WTC11 (cell line): ENCODE measurements at regions not wholly inside any gene's neighbourhood (a gene's known extent, or its start where the extent isn't known, plus 50 kb on each side); places are given as distances from the start of the nearest gene placed in this dataset.

Experiments
- ATAC-seq: fragments of 200-7000 bp; cut with Tn5 transposase; 2 replicates; pipeline ENCODE4 v1.10.0; 2021; ENCODE audit warnings: mild to moderate bottlenecking, moderate library complexity
- CTCF ChIA-PET: fragments of 300-600 bp; sonication (Branson Sonifier 250); formaldehyde crosslinking; loops from one replicate; lab custom pipeline; 2021; ENCODE audit warnings: antibody characterized with exemption; lab: Charles Lee
- POLR2A ChIA-PET: fragments of 350-600 bp; sonication (Branson Sonifier 250); formaldehyde crosslinking; loops from one replicate; lab custom pipeline; 2021; ENCODE audit warnings: antibody characterized with exemption; lab: Charles Lee
- DNase-seq: peaks from one replicate; pipeline ENCODE4 v3.0.0; 2021; ENCODE audit warnings: low spot score
- H3K27ac Mint-ChIP-seq: 2 replicates; pipeline ENCODE4 v1.8.0; 2021; ENCODE audit warnings: mixed read lengths
- H3K27me3 Mint-ChIP-seq: 2 replicates; pipeline ENCODE4 v1.8.0; 2021; ENCODE audit warnings: low read depth, mild to moderate bottlenecking, moderate library complexity, mixed read lengths
- H3K36me3 Mint-ChIP-seq: 2 replicates; pipeline ENCODE4 v1.8.0; 2021; ENCODE audit warnings: mixed read lengths
- H3K4me1 Mint-ChIP-seq: 2 replicates; pipeline ENCODE4 v1.8.0; 2022; ENCODE audit warnings: mixed read lengths
- H3K4me3 Mint-ChIP-seq: 2 replicates; pipeline ENCODE4 v1.8.0; 2021; ENCODE audit warnings: mild to moderate bottlenecking, moderate library complexity, mixed read lengths
- H3K9me3 Mint-ChIP-seq: 2 replicates; pipeline ENCODE4 v1.8.0; 2021; ENCODE audit warnings: mixed read lengths
- CREB1 ChIP-seq: sonication (generic); formaldehyde crosslinking; IDR thresholded peaks from 2 replicates; pipeline ENCODE4 v1.8.0; 2023; ENCODE audit warnings: mild to moderate bottlenecking, missing genetic modification reagents
- ELF4 ChIP-seq: sonication (generic); formaldehyde crosslinking; IDR thresholded peaks from 2 replicates; pipeline ENCODE4 v1.8.1; 2022; ENCODE audit warnings: low read depth, mild to moderate bottlenecking, moderate library complexity, missing genetic modification reagents
- FOXJ3 ChIP-seq: sonication (generic); formaldehyde crosslinking; IDR thresholded peaks from 2 replicates; pipeline ENCODE4 v1.9.0; 2021; ENCODE audit warnings: missing genetic modification reagents, mild to moderate bottlenecking, borderline replicate concordance
- GTF2I ChIP-seq: fragments of 250-450 bp; sonication (Bioruptor Pico); conservative IDR thresholded peaks from 2 replicates; pipeline ENCODE4 v1.4.0; 2021; ENCODE audit warnings: mild to moderate bottlenecking
- KAT7 ChIP-seq: sonication (generic); formaldehyde crosslinking; IDR thresholded peaks from 2 replicates; pipeline ENCODE4 v1.8.1; 2023; ENCODE audit warnings: missing genetic modification reagents, mild to moderate bottlenecking, borderline replicate concordance
- NFE2L1 ChIP-seq: sonication (generic); formaldehyde crosslinking; IDR thresholded peaks from 2 replicates; pipeline ENCODE4 v1.8.1; 2023; ENCODE audit warnings: missing genetic modification reagents
- NFYB ChIP-seq: sonication (generic); formaldehyde crosslinking; conservative IDR thresholded peaks from 2 replicates; pipeline ENCODE4 v1.8.0; 2022; ENCODE audit warnings: low read depth, missing genetic modification reagents
- RORB ChIP-seq: fragments of 250-450 bp; sonication (Bioruptor Pico); IDR thresholded peaks from 2 replicates; pipeline ENCODE4 v1.9.0; 2021; ENCODE audit warnings: mild to moderate bottlenecking
- TEAD4 ChIP-seq: sonication (generic); formaldehyde crosslinking; IDR thresholded peaks from 2 replicates; pipeline ENCODE4 v1.8.0; 2022; ENCODE audit warnings: mild to moderate bottlenecking, missing genetic modification reagents
- TF ChIP-seq, protein P1 (sequence below): sonication (generic); formaldehyde crosslinking; conservative IDR thresholded peaks from 2 replicates; pipeline ENCODE4 v1.8.1; 2022; ENCODE audit warnings: mild to moderate bottlenecking, missing genetic modification reagents
- TF ChIP-seq, protein P2 (sequence below): sonication (generic); formaldehyde crosslinking; IDR thresholded peaks from 2 replicates; pipeline ENCODE4 v1.8.0; 2022; ENCODE audit warnings: mild to moderate bottlenecking, missing genetic modification reagents
- TF ChIP-seq, protein P3 (sequence below): sonication (generic); formaldehyde crosslinking; conservative IDR thresholded peaks from 2 replicates; pipeline ENCODE4 v1.8.1; 2023; ENCODE audit warnings: mild to moderate bottlenecking, low read depth, missing genetic modification reagents, moderate library complexity
- TF ChIP-seq, protein P4 (sequence below): sonication (generic); formaldehyde crosslinking; IDR thresholded peaks from 2 replicates; pipeline ENCODE4 v1.8.1; 2022; ENCODE audit warnings: low read depth, mild to moderate bottlenecking, moderate library complexity, missing genetic modification reagents, borderline replicate concordance
- TF ChIP-seq, protein P5 (sequence below): fragments of 250-450 bp; sonication (Bioruptor Pico); IDR thresholded peaks from 2 replicates; pipeline ENCODE4 v1.8.0; 2021; ENCODE audit warnings: mild to moderate bottlenecking
- TF ChIP-seq, protein P6 (sequence below): sonication (generic); formaldehyde crosslinking; IDR thresholded peaks from 2 replicates; pipeline ENCODE4 v1.8.0; 2022; ENCODE audit warnings: missing genetic modification reagents
- TF ChIP-seq, protein P7 (sequence below): fragments of 250-450 bp; sonication (Bioruptor Pico); IDR thresholded peaks from 2 replicates; pipeline ENCODE4 v1.9.0; 2021; ENCODE audit warnings: mild to moderate bottlenecking
- TF ChIP-seq, protein P8 (sequence below): sonication (generic); formaldehyde crosslinking; IDR thresholded peaks from 2 replicates; pipeline ENCODE4 v1.8.0; 2022; ENCODE audit warnings: mild to moderate bottlenecking, missing genetic modification reagents
- TF ChIP-seq, protein P9 (sequence below): sonication (generic); formaldehyde crosslinking; IDR thresholded peaks from 2 replicates; pipeline ENCODE4 v1.8.1; 2023; ENCODE audit warnings: mild to moderate bottlenecking, missing genetic modification reagents
- TF ChIP-seq, protein P10 (sequence below): sonication (generic); formaldehyde crosslinking; IDR thresholded peaks from 2 replicates; pipeline ENCODE4 v1.8.0; 2022; ENCODE audit warnings: mild to moderate bottlenecking, missing genetic modification reagents

DNA sequence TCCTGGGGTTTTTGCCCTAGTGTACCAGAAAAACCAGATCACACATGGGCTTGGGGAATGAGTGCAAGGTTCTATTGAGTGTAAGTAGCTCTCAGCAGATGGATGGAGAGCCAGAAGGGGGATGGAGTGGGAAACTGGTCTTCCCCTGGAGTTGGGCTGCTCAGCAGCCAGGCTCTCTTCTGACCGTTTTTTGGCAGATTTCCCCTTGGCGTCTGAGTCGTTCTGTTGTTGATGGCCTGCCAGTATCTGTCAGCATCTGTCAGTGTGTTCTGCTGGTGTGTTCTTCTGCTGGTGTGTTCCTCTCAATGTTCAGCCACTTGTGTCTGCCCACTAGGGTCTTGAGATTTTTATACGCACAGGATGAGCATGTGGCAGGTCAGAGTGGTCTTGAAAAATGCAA lies 633.9 kb upstream of the CPEB2 start:
- ChIA-PET CTCF (no interaction called here), POLR2A (no interaction called here)
- H3K4me3 Mint-ChIP-seq: no peak overlapping the region
- no peaks in the 10 kb centered on the region; the same call in 1 of the 2 replicates for H3K27me3 Mint-ChIP-seq
- DNase-seq (no peak), ATAC-seq (no peak)
- no peak for TF ChIP-seq KAT7 (CRISPR knock-in tag)
- TF ChIP-seq, protein P1, sequence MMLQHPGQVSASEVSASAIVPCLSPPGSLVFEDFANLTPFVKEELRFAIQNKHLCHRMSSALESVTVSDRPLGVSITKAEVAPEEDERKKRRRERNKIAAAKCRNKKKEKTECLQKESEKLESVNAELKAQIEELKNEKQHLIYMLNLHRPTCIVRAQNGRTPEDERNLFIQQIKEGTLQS: no peak
- TF ChIP-seq, protein P2, sequence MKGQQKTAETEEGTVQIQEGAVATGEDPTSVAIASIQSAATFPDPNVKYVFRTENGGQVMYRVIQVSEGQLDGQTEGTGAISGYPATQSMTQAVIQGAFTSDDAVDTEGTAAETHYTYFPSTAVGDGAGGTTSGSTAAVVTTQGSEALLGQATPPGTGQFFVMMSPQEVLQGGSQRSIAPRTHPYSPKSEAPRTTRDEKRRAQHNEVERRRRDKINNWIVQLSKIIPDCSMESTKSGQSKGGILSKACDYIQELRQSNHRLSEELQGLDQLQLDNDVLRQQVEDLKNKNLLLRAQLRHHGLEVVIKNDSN: no peak
- TF ChIP-seq NFE2L1 (CRISPR knock-in tag): no peak
- TF ChIP-seq, protein P3, sequence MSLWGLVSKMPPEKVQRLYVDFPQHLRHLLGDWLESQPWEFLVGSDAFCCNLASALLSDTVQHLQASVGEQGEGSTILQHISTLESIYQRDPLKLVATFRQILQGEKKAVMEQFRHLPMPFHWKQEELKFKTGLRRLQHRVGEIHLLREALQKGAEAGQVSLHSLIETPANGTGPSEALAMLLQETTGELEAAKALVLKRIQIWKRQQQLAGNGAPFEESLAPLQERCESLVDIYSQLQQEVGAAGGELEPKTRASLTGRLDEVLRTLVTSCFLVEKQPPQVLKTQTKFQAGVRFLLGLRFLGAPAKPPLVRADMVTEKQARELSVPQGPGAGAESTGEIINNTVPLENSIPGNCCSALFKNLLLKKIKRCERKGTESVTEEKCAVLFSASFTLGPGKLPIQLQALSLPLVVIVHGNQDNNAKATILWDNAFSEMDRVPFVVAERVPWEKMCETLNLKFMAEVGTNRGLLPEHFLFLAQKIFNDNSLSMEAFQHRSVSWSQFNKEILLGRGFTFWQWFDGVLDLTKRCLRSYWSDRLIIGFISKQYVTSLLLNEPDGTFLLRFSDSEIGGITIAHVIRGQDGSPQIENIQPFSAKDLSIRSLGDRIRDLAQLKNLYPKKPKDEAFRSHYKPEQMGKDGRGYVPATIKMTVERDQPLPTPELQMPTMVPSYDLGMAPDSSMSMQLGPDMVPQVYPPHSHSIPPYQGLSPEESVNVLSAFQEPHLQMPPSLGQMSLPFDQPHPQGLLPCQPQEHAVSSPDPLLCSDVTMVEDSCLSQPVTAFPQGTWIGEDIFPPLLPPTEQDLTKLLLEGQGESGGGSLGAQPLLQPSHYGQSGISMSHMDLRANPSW (CRISPR knock-in tag): no peak
- no peak for TF ChIP-seq ELF4 (CRISPR knock-in tag)
- no peak for TF ChIP-seq FOXJ3 (CRISPR knock-in tag)
- TF ChIP-seq NFYB (CRISPR knock-in tag): no peak
- TF ChIP-seq, protein P4, sequence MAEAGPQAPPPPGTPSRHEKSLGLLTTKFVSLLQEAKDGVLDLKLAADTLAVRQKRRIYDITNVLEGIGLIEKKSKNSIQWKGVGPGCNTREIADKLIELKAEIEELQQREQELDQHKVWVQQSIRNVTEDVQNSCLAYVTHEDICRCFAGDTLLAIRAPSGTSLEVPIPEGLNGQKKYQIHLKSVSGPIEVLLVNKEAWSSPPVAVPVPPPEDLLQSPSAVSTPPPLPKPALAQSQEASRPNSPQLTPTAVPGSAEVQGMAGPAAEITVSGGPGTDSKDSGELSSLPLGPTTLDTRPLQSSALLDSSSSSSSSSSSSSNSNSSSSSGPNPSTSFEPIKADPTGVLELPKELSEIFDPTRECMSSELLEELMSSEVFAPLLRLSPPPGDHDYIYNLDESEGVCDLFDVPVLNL (CRISPR knock-in tag): no peak
- no peaks in the 10 kb centered on the region for H3K36me3 Mint-ChIP-seq
- H3K27ac Mint-ChIP-seq: no peak overlapping the region
- H3K4me1 Mint-ChIP-seq: peaks cover 26% of the 10 kb centered on the region
- peaks cover 22% of the 10 kb centered on the region for H3K9me3 Mint-ChIP-seq

DNA sequence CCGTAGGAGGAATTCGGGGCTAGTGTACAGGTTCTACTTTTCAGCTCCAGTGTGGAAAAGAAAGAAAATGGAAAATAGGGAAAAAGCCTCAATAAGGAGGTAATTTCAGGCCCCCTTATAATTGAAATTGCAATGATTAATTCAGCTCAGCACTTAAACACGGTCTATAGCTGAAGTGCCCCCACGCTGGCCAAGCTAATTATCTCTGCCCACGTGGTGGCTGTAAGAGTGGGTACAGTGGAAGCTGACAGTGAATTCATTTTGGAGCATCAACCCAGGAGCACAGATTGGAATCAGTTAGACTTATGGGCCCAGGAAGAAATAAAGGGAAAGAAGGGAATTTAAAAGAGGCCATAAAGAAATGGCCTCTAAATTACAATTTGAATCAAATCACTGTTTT lies 631.1 kb upstream of the CPEB2 start:
- CTCF ChIA-PET: no interaction called here
- no peak for TF ChIP-seq TEAD4 (CRISPR knock-in tag)
- TF ChIP-seq, protein P5, sequence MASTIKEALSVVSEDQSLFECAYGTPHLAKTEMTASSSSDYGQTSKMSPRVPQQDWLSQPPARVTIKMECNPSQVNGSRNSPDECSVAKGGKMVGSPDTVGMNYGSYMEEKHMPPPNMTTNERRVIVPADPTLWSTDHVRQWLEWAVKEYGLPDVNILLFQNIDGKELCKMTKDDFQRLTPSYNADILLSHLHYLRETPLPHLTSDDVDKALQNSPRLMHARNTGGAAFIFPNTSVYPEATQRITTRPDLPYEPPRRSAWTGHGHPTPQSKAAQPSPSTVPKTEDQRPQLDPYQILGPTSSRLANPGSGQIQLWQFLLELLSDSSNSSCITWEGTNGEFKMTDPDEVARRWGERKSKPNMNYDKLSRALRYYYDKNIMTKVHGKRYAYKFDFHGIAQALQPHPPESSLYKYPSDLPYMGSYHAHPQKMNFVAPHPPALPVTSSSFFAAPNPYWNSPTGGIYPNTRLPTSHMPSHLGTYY: no peak
- TF ChIP-seq, protein P6, sequence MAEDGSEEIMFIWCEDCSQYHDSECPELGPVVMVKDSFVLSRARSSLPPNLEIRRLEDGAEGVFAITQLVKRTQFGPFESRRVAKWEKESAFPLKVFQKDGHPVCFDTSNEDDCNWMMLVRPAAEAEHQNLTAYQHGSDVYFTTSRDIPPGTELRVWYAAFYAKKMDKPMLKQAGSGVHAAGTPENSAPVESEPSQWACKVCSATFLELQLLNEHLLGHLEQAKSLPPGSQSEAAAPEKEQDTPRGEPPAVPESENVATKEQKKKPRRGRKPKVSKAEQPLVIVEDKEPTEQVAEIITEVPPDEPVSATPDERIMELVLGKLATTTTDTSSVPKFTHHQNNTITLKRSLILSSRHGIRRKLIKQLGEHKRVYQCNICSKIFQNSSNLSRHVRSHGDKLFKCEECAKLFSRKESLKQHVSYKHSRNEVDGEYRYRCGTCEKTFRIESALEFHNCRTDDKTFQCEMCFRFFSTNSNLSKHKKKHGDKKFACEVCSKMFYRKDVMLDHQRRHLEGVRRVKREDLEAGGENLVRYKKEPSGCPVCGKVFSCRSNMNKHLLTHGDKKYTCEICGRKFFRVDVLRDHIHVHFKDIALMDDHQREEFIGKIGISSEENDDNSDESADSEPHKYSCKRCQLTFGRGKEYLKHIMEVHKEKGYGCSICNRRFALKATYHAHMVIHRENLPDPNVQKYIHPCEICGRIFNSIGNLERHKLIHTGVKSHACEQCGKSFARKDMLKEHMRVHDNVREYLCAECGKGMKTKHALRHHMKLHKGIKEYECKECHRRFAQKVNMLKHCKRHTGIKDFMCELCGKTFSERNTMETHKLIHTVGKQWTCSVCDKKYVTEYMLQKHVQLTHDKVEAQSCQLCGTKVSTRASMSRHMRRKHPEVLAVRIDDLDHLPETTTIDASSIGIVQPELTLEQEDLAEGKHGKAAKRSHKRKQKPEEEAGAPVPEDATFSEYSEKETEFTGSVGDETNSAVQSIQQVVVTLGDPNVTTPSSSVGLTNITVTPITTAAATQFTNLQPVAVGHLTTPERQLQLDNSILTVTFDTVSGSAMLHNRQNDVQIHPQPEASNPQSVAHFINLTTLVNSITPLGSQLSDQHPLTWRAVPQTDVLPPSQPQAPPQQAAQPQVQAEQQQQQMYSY (CRISPR knock-in tag): no peak
- TF ChIP-seq, protein P7, sequence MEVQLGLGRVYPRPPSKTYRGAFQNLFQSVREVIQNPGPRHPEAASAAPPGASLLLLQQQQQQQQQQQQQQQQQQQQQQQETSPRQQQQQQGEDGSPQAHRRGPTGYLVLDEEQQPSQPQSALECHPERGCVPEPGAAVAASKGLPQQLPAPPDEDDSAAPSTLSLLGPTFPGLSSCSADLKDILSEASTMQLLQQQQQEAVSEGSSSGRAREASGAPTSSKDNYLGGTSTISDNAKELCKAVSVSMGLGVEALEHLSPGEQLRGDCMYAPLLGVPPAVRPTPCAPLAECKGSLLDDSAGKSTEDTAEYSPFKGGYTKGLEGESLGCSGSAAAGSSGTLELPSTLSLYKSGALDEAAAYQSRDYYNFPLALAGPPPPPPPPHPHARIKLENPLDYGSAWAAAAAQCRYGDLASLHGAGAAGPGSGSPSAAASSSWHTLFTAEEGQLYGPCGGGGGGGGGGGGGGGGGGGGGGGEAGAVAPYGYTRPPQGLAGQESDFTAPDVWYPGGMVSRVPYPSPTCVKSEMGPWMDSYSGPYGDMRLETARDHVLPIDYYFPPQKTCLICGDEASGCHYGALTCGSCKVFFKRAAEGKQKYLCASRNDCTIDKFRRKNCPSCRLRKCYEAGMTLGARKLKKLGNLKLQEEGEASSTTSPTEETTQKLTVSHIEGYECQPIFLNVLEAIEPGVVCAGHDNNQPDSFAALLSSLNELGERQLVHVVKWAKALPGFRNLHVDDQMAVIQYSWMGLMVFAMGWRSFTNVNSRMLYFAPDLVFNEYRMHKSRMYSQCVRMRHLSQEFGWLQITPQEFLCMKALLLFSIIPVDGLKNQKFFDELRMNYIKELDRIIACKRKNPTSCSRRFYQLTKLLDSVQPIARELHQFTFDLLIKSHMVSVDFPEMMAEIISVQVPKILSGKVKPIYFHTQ (CRISPR knock-in tag): no peak
- TF ChIP-seq, protein P8, sequence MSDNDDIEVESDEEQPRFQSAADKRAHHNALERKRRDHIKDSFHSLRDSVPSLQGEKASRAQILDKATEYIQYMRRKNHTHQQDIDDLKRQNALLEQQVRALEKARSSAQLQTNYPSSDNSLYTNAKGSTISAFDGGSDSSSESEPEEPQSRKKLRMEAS: no peak
- no peak for TF ChIP-seq CREB1 (CRISPR knock-in tag)
- no peak for TF ChIP-seq ELF4 (CRISPR knock-in tag)
- TF ChIP-seq, protein P9, sequence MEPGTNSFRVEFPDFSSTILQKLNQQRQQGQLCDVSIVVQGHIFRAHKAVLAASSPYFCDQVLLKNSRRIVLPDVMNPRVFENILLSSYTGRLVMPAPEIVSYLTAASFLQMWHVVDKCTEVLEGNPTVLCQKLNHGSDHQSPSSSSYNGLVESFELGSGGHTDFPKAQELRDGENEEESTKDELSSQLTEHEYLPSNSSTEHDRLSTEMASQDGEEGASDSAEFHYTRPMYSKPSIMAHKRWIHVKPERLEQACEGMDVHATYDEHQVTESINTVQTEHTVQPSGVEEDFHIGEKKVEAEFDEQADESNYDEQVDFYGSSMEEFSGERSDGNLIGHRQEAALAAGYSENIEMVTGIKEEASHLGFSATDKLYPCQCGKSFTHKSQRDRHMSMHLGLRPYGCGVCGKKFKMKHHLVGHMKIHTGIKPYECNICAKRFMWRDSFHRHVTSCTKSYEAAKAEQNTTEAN (CRISPR knock-in tag): no peak
- TF ChIP-seq, protein P10, sequence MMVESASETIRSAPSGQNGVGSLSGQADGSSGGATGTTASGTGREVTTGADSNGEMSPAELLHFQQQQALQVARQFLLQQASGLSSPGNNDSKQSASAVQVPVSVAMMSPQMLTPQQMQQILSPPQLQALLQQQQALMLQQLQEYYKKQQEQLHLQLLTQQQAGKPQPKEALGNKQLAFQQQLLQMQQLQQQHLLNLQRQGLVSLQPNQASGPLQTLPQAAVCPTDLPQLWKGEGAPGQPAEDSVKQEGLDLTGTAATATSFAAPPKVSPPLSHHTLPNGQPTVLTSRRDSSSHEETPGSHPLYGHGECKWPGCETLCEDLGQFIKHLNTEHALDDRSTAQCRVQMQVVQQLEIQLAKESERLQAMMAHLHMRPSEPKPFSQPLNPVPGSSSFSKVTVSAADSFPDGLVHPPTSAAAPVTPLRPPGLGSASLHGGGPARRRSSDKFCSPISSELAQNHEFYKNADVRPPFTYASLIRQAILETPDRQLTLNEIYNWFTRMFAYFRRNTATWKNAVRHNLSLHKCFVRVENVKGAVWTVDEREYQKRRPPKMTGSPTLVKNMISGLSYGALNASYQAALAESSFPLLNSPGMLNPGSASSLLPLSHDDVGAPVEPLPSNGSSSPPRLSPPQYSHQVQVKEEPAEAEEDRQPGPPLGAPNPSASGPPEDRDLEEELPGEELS (CRISPR knock-in tag): no peak
- TF ChIP-seq GTF2I: no peak
- TF ChIP-seq RORB (CRISPR knock-in tag): no peak

More for the DNA sequence above, 631.1 kb upstream of the CPEB2 start:
- no peak overlapping the region for H3K27ac Mint-ChIP-seq
- ATAC-seq: no peak
- no peak for DNase-seq
- H3K4me1 Mint-ChIP-seq: peaks cover 8% of the 10 kb centered on the region
- H3K36me3 Mint-ChIP-seq: no peaks in the 10 kb centered on the region
- no peak overlapping the region for H3K4me3 Mint-ChIP-seq
- H3K27me3 Mint-ChIP-seq: no peaks in the 10 kb centered on the region; the same call in 1 of the 2 replicates
- peaks cover 17% of the 10 kb centered on the region for H3K9me3 Mint-ChIP-seq
- POLR2A ChIA-PET: no interaction called here
